ENCODE measurements at regions not wholly inside any gene's neighbourhood (a gene's known extent, or its start where the extent isn't known, plus 50 kb on each side); places are given as distances from the start of the nearest gene placed in this dataset.

DNA sequence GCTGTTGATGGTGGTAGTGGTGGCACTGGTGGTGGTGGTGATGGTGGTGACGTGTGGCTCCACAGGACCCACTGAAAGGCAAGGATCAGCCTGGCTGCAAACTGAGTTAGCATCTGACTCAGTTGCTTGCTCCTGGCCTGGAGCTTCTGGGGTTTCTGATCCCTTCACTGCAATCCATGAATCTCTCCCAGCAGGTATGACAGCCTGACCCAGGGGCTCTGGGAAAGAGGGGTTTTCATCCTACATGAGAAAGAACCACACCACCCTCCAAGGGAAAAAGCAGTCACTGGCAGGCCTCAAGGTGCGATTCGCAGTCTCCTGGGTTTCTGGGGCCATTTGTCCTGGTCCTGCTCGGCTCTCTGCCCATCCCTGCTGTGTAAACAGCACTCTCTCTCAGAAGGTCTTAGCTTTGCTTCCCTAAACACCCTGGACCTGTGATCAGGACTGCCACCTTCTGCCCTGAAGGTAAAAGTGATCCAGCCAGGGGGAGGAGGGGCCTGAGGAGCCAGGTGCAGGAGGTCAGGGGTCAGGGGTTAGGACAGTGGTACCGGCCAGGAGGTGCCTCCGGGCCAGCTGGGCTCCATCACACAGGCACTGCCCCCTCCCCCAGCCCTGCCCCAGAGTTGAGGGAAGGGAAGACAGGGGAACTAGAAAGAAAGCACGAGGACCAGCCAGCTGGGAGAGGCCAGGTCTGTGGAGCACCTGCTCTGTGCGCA, 152.0 kb downstream of the BMP7 start:
- H3K4me1 Mint-ChIP-seq (ENCODE audit: low read depth), result no peaks in the 10 kb centered on the region
- H3K4me3 Mint-ChIP-seq, result no peak overlapping the region
- no peak overlapping the region for H3K4me3 ChIP-seq (ENCODE audit: low read length)
- no peaks in the 10 kb centered on the region for H3K36me3 ChIP-seq (ENCODE audit: insufficient read depth, low read length)
- H3K27me3 Mint-ChIP-seq, result peaks cover 4% of the 10 kb centered on the region
- TF ChIP-seq, protein P1, sequence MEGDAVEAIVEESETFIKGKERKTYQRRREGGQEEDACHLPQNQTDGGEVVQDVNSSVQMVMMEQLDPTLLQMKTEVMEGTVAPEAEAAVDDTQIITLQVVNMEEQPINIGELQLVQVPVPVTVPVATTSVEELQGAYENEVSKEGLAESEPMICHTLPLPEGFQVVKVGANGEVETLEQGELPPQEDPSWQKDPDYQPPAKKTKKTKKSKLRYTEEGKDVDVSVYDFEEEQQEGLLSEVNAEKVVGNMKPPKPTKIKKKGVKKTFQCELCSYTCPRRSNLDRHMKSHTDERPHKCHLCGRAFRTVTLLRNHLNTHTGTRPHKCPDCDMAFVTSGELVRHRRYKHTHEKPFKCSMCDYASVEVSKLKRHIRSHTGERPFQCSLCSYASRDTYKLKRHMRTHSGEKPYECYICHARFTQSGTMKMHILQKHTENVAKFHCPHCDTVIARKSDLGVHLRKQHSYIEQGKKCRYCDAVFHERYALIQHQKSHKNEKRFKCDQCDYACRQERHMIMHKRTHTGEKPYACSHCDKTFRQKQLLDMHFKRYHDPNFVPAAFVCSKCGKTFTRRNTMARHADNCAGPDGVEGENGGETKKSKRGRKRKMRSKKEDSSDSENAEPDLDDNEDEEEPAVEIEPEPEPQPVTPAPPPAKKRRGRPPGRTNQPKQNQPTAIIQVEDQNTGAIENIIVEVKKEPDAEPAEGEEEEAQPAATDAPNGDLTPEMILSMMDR (IDR thresholded peaks at IDR 0.05), result no peak
- POLR2A ChIA-PET, result no interaction called here
- H3K27me3 ChIP-seq (ENCODE audit: control insufficient read depth in 1 of 2, insufficient read depth in 2 of 2, low read length in 2 of 2), result no peaks in the 10 kb centered on the region
- H3K36me3 Mint-ChIP-seq (ENCODE audit: low read depth), result no peaks in the 10 kb centered on the region
- no peak overlapping the region for H3K27ac ChIP-seq (ENCODE audit: low read depth in 1 of 2, low read length in 2 of 2)
- peaks cover 0 to 19% of the 10 kb centered on the region in 2 experiments for H3K9me3 ChIP-seq (ENCODE audit: control insufficient read depth in 1 of 2, insufficient read depth in 1 of 2, low read length in 2 of 2)
- no peaks in the 10 kb centered on the region for H3K9me3 Mint-ChIP-seq
- H3K27ac Mint-ChIP-seq, result no peak overlapping the region
- no peak for DNase-seq
- no peak for ATAC-seq (ENCODE audit: poor library complexity)
- CTCF ChIA-PET, result no interaction called here
- H3K4me1 ChIP-seq (ENCODE audit: insufficient read depth, low read length), result no peaks in the 10 kb centered on the region
- intact Hi-C loops (cut with DNase I, micrococcal nuclease), result no loop called here

DNA sequence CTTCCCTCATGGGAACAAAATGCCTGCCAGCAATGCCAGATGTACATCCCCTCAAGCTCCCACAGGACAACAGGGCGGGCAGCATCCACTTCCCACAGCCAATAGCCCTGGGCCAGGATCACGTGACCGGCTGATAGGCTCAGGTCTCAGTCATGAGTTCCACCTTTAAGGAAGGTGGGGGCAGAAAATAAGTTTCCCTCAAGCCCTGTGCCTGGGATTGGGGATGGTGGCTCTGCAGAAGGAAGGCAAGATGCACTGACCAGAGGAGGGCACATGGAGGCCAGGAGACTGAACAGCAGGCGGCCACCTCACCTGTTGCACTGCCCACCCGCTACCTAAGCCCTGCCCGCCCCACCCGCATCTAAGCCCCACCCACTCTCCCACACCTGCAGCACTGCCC, 149.1 kb downstream of the BMP7 start:
- POLR2A ChIA-PET, result no interaction called here
- no peak for ATAC-seq (ENCODE audit: poor library complexity)
- H3K4me1 Mint-ChIP-seq (ENCODE audit: low read depth), result no peaks in the 10 kb centered on the region
- intact Hi-C loops (cut with DNase I, micrococcal nuclease), result no loop called here
- H3K27me3 Mint-ChIP-seq, result peaks cover 4% of the 10 kb centered on the region
- no peak overlapping the region for H3K27ac Mint-ChIP-seq
- Histone ChIP-seq H3K4me1 (ENCODE audit: insufficient read depth, low read length) (no peaks in the 10 kb centered on the region), H3K4me3 (ENCODE audit: low read length) (no peak overlapping the region), H3K36me3 (ENCODE audit: insufficient read depth, low read length) (no peaks in the 10 kb centered on the region), H3K9me3 (ENCODE audit: control insufficient read depth in 1 of 2, insufficient read depth in 1 of 2, low read length in 2 of 2) (peaks cover 0 to 11% of the 10 kb centered on the region in 2 experiments), H3K27ac (ENCODE audit: low read depth in 1 of 2, low read length in 2 of 2) (no peak overlapping the region), H3K27me3 (ENCODE audit: control insufficient read depth in 1 of 2, insufficient read depth in 2 of 2, low read length in 2 of 2) (no peaks in the 10 kb centered on the region)
- no peaks in the 10 kb centered on the region for H3K36me3 Mint-ChIP-seq (ENCODE audit: low read depth)
- no peaks in the 10 kb centered on the region for H3K9me3 Mint-ChIP-seq
- CTCF ChIA-PET, result no interaction called here
- DNase-seq, result no peak
- TF ChIP-seq, protein P1 (IDR thresholded peaks at IDR 0.05), result no peak
- H3K4me3 Mint-ChIP-seq, result no peak overlapping the region

DNA sequence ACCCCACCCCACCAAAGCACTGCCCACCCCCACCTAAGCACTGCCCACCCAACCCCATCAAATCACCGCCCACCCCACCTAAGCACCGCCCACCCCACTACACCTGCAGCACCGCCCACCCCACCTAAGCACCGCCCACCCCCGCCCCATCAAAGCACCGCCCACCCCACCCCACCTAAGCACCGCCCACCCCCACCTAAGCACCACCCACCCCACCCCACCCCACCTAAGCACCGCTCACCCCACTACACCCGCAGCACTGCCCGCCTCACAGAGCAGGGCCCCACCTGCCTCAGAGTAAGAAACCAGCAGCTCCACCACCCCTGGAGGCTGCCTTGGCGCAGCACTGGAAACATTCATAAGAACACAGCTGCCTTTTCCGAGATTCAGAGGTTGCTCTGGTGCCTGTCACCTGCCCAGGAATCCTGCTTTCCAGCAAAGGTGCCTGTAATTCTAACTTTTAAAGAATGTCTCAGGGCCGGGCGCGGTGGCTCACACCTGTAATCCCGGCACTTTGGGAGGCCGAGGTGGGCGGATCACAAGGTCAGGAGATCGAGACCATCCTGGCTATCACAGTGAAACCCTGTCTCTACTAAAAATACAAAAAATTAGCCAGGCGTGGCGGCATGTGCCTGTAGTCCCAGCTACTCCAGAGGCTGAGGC, 148.2 kb downstream of the BMP7 start:
- TF ChIP-seq, protein P1 (IDR thresholded peaks at IDR 0.05), result no peak
- Mint-ChIP-seq H3K9me3 (no peaks in the 10 kb centered on the region), H3K27ac (no peak overlapping the region), H3K4me3 (no peak overlapping the region), H3K27me3 (peaks cover 4% of the 10 kb centered on the region), H3K36me3 (ENCODE audit: low read depth) (no peaks in the 10 kb centered on the region), H3K4me1 (ENCODE audit: low read depth) (no peaks in the 10 kb centered on the region)
- DNase-seq (no peak), ATAC-seq (ENCODE audit: poor library complexity) (no peak)
- intact Hi-C loops (cut with DNase I, micrococcal nuclease), result no loop called here
- Histone ChIP-seq H3K36me3 (ENCODE audit: insufficient read depth, low read length) (no peaks in the 10 kb centered on the region), H3K27ac (ENCODE audit: low read depth in 1 of 2, low read length in 2 of 2) (no peak overlapping the region), H3K4me3 (ENCODE audit: low read length) (no peak overlapping the region), H3K9me3 (ENCODE audit: control insufficient read depth in 1 of 2, insufficient read depth in 1 of 2, low read length in 2 of 2) (peaks cover 0 to 11% of the 10 kb centered on the region in 2 experiments), H3K4me1 (ENCODE audit: insufficient read depth, low read length) (no peaks in the 10 kb centered on the region), H3K27me3 (ENCODE audit: control insufficient read depth in 1 of 2, insufficient read depth in 2 of 2, low read length in 2 of 2) (no peaks in the 10 kb centered on the region)
- ChIA-PET POLR2A (no interaction called here), CTCF (no interaction called here)

Measured in CD4-positive, alpha-beta T cell (primary cell).